ENCODE measurements at regions not wholly inside any gene's neighbourhood (a gene's known extent, or its start where the extent isn't known, plus 50 kb on each side); places are given as distances from the start of the nearest gene placed in this dataset.

DNA sequence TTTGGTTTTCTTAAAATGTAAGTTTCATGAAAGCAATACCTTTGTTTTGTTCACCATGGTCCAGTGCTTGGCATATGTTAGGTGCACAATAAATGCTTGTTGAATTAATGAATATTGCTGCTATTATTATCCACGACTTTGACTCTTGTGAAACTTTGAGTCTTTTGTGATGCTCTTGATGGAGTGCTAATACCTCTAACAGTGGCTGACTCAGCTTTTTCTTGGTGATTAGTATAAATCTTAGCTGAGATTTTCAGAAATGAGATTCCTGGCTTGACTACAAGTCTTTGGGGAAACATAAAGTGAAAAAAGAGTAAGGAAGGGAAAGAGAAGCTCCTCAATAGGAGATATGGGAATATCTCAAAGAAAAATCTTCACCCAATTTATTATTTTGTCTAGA lies 375.2 kb upstream of the RPS6KA3 start:
- no peak overlapping the region for H3K27ac ChIP-seq
- TF ChIP-seq, protein P1, sequence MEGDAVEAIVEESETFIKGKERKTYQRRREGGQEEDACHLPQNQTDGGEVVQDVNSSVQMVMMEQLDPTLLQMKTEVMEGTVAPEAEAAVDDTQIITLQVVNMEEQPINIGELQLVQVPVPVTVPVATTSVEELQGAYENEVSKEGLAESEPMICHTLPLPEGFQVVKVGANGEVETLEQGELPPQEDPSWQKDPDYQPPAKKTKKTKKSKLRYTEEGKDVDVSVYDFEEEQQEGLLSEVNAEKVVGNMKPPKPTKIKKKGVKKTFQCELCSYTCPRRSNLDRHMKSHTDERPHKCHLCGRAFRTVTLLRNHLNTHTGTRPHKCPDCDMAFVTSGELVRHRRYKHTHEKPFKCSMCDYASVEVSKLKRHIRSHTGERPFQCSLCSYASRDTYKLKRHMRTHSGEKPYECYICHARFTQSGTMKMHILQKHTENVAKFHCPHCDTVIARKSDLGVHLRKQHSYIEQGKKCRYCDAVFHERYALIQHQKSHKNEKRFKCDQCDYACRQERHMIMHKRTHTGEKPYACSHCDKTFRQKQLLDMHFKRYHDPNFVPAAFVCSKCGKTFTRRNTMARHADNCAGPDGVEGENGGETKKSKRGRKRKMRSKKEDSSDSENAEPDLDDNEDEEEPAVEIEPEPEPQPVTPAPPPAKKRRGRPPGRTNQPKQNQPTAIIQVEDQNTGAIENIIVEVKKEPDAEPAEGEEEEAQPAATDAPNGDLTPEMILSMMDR (conservative IDR thresholded peaks at IDR 0.05): no peak

DNA sequence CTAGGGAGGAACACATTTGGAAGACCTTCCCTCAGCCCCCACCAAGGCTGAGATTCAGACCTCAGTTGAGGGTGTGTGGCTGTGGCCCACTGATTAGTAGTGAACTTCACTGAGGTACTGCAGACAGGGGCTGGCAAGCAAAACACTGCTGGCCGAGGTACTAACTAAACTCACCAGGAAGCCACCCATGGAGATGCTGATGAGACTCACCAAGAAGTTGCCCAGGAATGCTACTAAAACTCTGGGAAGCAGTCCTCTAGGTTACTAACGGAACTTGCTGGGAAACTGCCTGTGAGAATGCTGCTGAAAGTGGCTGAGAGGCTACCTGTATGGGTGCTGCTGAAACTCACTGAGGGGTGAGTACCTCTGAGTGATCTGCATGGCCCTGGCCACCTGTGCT lies 372.4 kb upstream of the RPS6KA3 start:
- TF ChIP-seq, protein P1 (conservative IDR thresholded peaks at IDR 0.05): no peak
- TF ChIP-seq ZFX (IDR thresholded peaks at IDR 0.05): no peak

DNA sequence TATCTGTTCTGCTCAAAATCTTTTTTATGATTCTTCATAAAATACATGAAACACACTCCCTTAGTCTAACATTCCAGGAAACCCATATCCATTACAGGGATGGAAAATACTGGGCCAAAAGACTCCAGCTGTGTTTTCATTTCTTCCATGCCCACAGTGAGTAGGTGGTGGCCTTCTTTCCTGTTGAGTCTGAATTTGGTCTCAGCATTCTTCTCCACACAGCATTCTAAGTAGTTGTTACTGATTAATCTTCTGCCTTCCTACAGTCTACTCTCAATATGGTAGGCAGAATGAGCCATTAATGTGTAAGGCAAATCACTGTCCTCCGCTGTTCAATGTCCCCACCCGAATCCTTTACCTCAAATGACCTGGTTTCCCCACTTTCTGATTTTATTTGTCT lies 370.6 kb upstream of the RPS6KA3 start:
- no peak for TF ChIP-seq ZFX (IDR thresholded peaks at IDR 0.05)
- TF ChIP-seq, protein P1 (conservative IDR thresholded peaks at IDR 0.05): no peak
- no peak overlapping the region for H3K27ac ChIP-seq

More for the DNA sequence above, 372.4 kb upstream of the RPS6KA3 start:
- H3K27ac ChIP-seq: no peak overlapping the region

DNA sequence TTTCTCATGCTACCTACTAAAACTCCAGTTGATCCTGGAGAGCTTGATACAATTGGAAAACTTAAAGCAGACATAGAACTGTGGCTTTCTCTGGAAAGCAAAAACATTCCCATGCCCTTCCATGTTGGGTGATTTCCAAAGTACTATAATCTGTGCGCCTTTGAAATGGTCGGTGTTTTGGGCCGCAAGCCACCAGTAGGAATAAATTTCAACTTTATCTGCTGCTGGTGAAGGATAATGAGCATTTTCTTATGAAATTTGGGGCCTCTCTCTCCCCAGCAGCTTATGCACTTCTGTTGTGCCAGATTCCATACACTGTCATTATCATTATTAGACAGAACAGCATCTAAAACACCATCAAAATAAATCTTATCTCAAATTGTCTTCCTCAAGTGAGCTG lies 366.7 kb upstream of the RPS6KA3 start:
- TF ChIP-seq, protein P1 (conservative IDR thresholded peaks at IDR 0.05): no peak
- TF ChIP-seq ZFX (IDR thresholded peaks at IDR 0.05): no peak
- H3K27ac ChIP-seq: no peak overlapping the region

DNA sequence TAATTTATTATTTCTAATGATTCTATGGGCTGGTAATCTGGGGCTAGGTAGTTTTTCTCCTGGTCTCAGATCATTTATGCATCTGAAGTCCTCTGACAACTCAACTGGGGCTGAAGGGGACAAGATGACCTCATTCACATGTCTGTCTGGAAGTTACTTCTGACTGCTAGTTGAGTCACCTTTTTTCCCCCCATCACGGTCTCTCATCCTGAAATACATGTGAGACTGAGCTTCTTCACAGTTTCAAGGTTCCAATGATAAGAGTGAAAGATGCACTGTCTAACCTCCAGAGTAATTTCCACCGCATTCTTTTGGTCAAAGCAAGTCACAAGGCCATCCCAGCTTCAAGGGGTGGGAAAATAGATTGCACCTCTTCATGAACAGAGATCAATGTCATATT lies 356.7 kb upstream of the RPS6KA3 start:
- H3K27ac ChIP-seq: no peak overlapping the region
- TF ChIP-seq ZFX (IDR thresholded peaks at IDR 0.05): no peak
- TF ChIP-seq, protein P1 (conservative IDR thresholded peaks at IDR 0.05): no peak

DNA sequence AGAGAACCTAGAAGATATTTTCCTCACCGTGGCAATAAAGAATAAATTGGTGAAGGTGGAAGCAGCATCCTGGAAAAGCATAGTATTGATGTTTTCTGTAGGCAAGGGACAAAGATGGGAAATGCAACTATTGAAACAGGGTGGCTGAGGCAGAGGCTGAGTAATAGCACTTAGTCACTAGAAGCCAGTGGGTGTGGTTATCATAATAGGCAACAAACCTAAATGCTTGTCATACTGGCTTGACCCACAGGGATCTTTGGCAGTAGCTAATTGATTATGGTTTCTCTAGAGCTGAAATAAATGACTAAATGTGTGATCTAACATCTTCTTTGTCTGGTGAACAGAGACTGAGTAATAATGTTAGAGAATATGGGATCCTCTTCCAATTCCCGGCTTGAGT lies 353.6 kb upstream of the RPS6KA3 start:
- H3K27ac ChIP-seq: no peak overlapping the region

DNA sequence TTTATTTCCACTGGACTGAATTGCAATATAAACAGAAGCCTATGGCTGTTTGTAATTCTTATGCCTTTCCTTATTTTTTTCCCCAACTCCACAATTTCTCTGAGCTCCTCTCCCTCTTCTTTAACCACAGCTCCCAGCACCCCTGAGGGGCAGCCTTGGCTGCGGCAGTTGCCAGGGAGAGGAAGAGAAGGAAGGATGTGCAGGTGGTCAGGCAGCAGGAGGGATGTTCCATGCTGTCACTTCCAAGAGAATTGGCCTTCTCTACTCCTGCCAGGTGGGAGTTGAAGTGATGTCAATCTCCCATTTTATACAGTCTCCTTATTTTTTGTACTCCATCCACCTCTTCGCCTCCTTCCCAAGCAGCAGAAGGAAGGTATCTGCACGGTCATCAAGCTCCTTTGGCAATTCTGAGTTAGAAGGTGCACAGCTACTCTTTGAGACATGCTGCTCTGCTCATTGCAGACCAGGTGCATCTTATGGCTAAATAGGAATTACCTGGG lies 343.3 kb upstream of the RPS6KA3 start:
- no peak overlapping the region for H3K27ac ChIP-seq
- no peak for TF ChIP-seq ZFX (IDR thresholded peaks at IDR 0.05)
- TF ChIP-seq, protein P1 (conservative IDR thresholded peaks at IDR 0.05): no peak

More for the DNA sequence above, 353.6 kb upstream of the RPS6KA3 start:
- TF ChIP-seq, protein P1 (conservative IDR thresholded peaks at IDR 0.05): no peak
- TF ChIP-seq ZFX (IDR thresholded peaks at IDR 0.05): no peak
